A549 (cell line): ENCODE measurements at regions not wholly inside any gene's neighbourhood (a gene's known extent, or its start where the extent isn't known, plus 50 kb on each side); places are given as distances from the start of the nearest gene placed in this dataset.

Experiments
- ATAC-seq, 2 experiments: fragments of 200-7000 bp in 1 of 2; fragments of >200 bp in 1 of 2; cut with Nextera tagmentation in 1 of 2; cut with Tn5 transposase in 1 of 2; 3 replicates each; pipeline versions ENCODE4 v1.8.0 to v1.9.1; 2018 to 2020; ENCODE audit warnings: mild to moderate bottlenecking in 1 of 2, moderate library complexity in 1 of 2
- CTCF ChIA-PET: fragments of 300-600 bp; sonication (Branson Sonifier 250); formaldehyde crosslinking; extraction: SDS; loops from one replicate; lab custom pipeline; 2021; ENCODE audit warnings: antibody characterized with exemption, inconsistent platforms; lab: Yijun Ruan, JAX
- POLR2A ChIA-PET: fragments of 350-600 bp; formaldehyde crosslinking; extraction: SDS; loops from one replicate; lab custom pipeline; 2021; ENCODE audit warnings: antibody characterized with exemption, inconsistent platforms; lab: Yijun Ruan, JAX
- DNase-seq, 2 experiments: peaks; one replicate each; pipeline versions ENCODE4 v3.0.0 to v3.0.0-alpha.2; 2011 to 2016; ENCODE audit warnings: low read depth in 1 of 2, low spot score in 1 of 2
- FAIRE-seq: peaks from 2 replicates; lab custom pipeline; 2011; peaks lifted over from hg19 to GRCh38; lab: Jason Lieb, UNC
- H3K27ac ChIP-seq, 2 experiments: fragments of >200 bp; sonication (Bioruptor Twin); formaldehyde crosslinking; 3 replicates each; pipeline ENCODE4 v1.5.1; 2016 to 2017
- H3K4me1 ChIP-seq: fragments of >200 bp; sonication (Bioruptor Twin); formaldehyde crosslinking; 3 replicates; pipeline ENCODE4 v1.6.1; 2016
- H3K4me2 ChIP-seq: fragments of >200 bp; sonication (Bioruptor Twin); formaldehyde crosslinking; 3 replicates; pipeline ENCODE4 v1.6.1; 2016
- H3K4me3 ChIP-seq: fragments of >200 bp; sonication (Bioruptor Twin); formaldehyde crosslinking; 3 replicates; pipeline ENCODE4 v1.5.1; 2016
- H3K9me3 ChIP-seq: fragments of >200 bp; sonication (Bioruptor Twin); formaldehyde crosslinking; 3 replicates; pipeline ENCODE4 v1.6.1; 2016
- CBX2 ChIP-seq: fragments of 200-600 bp; sonication (generic); IDR thresholded peaks from 2 replicates; pipeline ENCODE4 v1.6.1; 2016; ENCODE audit warnings: low read depth, mild to moderate bottlenecking, borderline replicate concordance
- CBX8 ChIP-seq: fragments of 200-600 bp; sonication (generic); IDR thresholded peaks from 2 replicates; pipeline ENCODE4 v1.6.1; 2016
- CHD2 ChIP-seq: fragments of 150-350 bp; IDR thresholded peaks from 2 replicates; pipeline ENCODE4 v1.6.1; 2014; ENCODE audit warnings: low read length; ENCODE audit not compliant: partially characterized antibody
- CHD4 ChIP-seq: fragments of 200-600 bp; sonication (generic); IDR thresholded peaks from 2 replicates; pipeline ENCODE4 v1.6.1; 2016; ENCODE audit warnings: antibody characterized with exemption, mild to moderate bottlenecking, borderline replicate concordance
- EHF ChIP-seq: fragments of 250-450 bp; sonication (Bioruptor Pico); IDR thresholded peaks from 2 replicates; pipeline ENCODE4 v1.5.0; 2020; ENCODE audit warnings: mild to moderate bottlenecking
- EHMT2 ChIP-seq: fragments of 200-600 bp; sonication (generic); IDR thresholded peaks from 2 replicates; pipeline ENCODE4 v1.6.1; 2016; ENCODE audit warnings: antibody characterized with exemption, low read depth, mild to moderate bottlenecking, moderate library complexity
- EP300 ChIP-seq, 2 experiments: fragments of >200 bp; sonication (Bioruptor Twin); formaldehyde crosslinking; IDR thresholded peaks; 2 replicates in 1 of 2; 3 replicates in 1 of 2; pipeline ENCODE4 v1.6.1; 2016 to 2017
- ESRRA ChIP-seq: fragments of 150-350 bp; IDR thresholded peaks from 2 replicates; pipeline ENCODE4 v1.6.1; 2014; ENCODE audit warnings: mild to moderate bottlenecking, low read length, borderline replicate concordance
- FOXS1 ChIP-seq: fragments of 250-450 bp; sonication (Bioruptor Pico); IDR thresholded peaks from 2 replicates; pipeline ENCODE4 v1.5.0; 2020; ENCODE audit warnings: mild to moderate bottlenecking, moderate library complexity
- HOXB13 ChIP-seq: fragments of 250-450 bp; sonication (Bioruptor Pico); IDR thresholded peaks from 2 replicates; pipeline ENCODE4 v1.5.0; 2020; ENCODE audit warnings: low read depth, mild to moderate bottlenecking, moderate library complexity
- HOXB5 ChIP-seq: fragments of 250-450 bp; sonication (Bioruptor Pico); IDR thresholded peaks from 2 replicates; pipeline ENCODE4 v1.5.0; 2020; ENCODE audit warnings: mild to moderate bottlenecking, moderate library complexity
- KDM5A ChIP-seq: fragments of 200-600 bp; sonication (generic); IDR thresholded peaks from 2 replicates; pipeline ENCODE4 v1.6.1; 2016; ENCODE audit warnings: antibody characterized with exemption, mild to moderate bottlenecking
- MAZ ChIP-seq: fragments of 150-350 bp; IDR thresholded peaks from 2 replicates; pipeline ENCODE4 v1.6.1; 2014; ENCODE audit warnings: antibody characterized with exemption, low read depth, low read length, borderline replicate concordance
- NR3C1 ChIP-seq: fragments of >200 bp; sonication (Bioruptor Twin); formaldehyde crosslinking; IDR thresholded peaks from 3 replicates; pipeline ENCODE4 v1.6.1; 2017
- PHF8 ChIP-seq: fragments of 200-600 bp; sonication (generic); IDR thresholded peaks from 2 replicates; pipeline ENCODE4 v1.6.1; 2016; ENCODE audit warnings: low read depth, mild to moderate bottlenecking, antibody characterized with exemption, moderate library complexity, borderline replicate concordance
- POLR2A ChIP-seq: IDR thresholded peaks from 2 replicates; pipeline ENCODE4 v1.6.1; 2012; ENCODE audit warnings: mild to moderate bottlenecking, low read length
- RFX5 ChIP-seq: fragments of 450-650 bp; IDR thresholded peaks from 2 replicates; pipeline ENCODE4 v1.7.1; 2014; ENCODE audit warnings: antibody characterized with exemption, mild to moderate bottlenecking, moderate library complexity
- SREBF2 ChIP-seq: fragments of 450-650 bp; IDR thresholded peaks from 2 replicates; pipeline ENCODE4 v1.6.1; 2014; ENCODE audit warnings: mild to moderate bottlenecking, moderate library complexity
- TP53 ChIP-seq: fragments of 250-450 bp; sonication (Bioruptor Pico); IDR thresholded peaks from 2 replicates; pipeline ENCODE4 v1.5.0; 2021; ENCODE audit warnings: mild to moderate bottlenecking, moderate library complexity
- ZC3H11A ChIP-seq: fragments of 450-650 bp; IDR thresholded peaks from 2 replicates; pipeline ENCODE4 v1.6.1; 2014; ENCODE audit warnings: antibody characterized with exemption, mild to moderate bottlenecking
- ZNF302 ChIP-seq: fragments of 250-450 bp; sonication (Bioruptor Pico); IDR thresholded peaks from 2 replicates; pipeline ENCODE4 v1.9.0; 2021; ENCODE audit warnings: inconsistent platforms, mild to moderate bottlenecking, moderate library complexity
- WGBS: methylation state at CpG from one replicate; pipeline ENCODE4 v1.1.6; 2017; ENCODE audit errors: missing lambda C conversion rate; 5-methylcytosine and 5-hydroxymethylcytosine counted together
- TF ChIP-seq, protein P1 (sequence below): IDR thresholded peaks from 2 replicates; pipeline ENCODE4 v1.6.1; 2012
- TF ChIP-seq, protein P2 (sequence below): IDR thresholded peaks from 2 replicates; pipeline ENCODE4 v1.6.1; 2012
- TF ChIP-seq, protein P3 (sequence below): fragments of 250-450 bp; sonication (Bioruptor Pico); IDR thresholded peaks from 2 replicates; pipeline ENCODE4 v1.5.0; 2020; ENCODE audit warnings: low read depth, mild to moderate bottlenecking, moderate library complexity
- TF ChIP-seq, protein P4 (sequence below): IDR thresholded peaks from 2 replicates; pipeline ENCODE4 v1.6.1; 2012; ENCODE audit warnings: low read depth, borderline replicate concordance

DNA sequence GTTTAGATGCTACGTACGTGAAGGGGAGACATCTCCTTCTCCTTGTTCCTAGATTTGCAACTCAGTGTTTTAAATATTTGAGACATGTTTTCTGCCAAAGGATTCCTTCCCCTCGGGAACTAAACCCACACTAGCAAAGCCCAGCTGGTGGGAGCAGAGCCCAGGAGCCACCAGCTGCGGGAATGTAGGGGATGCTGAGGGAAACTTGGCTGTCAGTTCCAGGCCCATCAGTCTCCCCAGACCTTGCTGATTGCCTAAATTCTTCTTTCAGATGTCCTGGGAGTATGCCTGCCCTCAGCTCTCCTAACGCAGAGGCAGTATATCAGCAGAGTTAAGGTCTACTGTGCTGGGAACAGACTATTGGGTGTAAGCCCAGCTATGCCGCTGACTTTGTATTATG lies 630.0 kb upstream of the TENM3 start:
- DNase-seq (no peak), FAIRE-seq (no peak), ATAC-seq (no peak)
- Histone ChIP-seq H3K4me2 (no peak overlapping the region), H3K4me3 (no peak overlapping the region), H3K9me3 (no peaks in the 10 kb centered on the region), H3K27ac (no peak overlapping the region), H3K4me1 (no peaks in the 10 kb centered on the region)
- POLR2A ChIA-PET, result no interaction called here
- CTCF ChIA-PET, result no interaction called here
- TF ChIP-seq RFX5 (no peak), HOXB5 (CRISPR knock-in tag) (no peak), PHF8 (no peak), TP53 (CRISPR knock-in tag) (no peak), SREBF2 (no peak), EHMT2 (no peak), CBX8 (no peak), CBX2 (no peak), NR3C1 (no peak), ZNF302 (CRISPR knock-in tag) (no peak), ESRRA (no peak), KDM5A (no peak), POLR2A (no peak)
- TF ChIP-seq, protein P1, sequence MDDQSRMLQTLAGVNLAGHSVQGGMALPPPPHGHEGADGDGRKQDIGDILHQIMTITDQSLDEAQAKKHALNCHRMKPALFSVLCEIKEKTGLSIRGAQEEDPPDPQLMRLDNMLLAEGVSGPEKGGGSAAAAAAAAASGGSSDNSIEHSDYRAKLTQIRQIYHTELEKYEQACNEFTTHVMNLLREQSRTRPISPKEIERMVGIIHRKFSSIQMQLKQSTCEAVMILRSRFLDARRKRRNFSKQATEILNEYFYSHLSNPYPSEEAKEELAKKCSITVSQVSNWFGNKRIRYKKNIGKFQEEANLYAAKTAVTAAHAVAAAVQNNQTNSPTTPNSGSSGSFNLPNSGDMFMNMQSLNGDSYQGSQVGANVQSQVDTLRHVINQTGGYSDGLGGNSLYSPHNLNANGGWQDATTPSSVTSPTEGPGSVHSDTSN, result no peak
- TF ChIP-seq, protein P2, sequence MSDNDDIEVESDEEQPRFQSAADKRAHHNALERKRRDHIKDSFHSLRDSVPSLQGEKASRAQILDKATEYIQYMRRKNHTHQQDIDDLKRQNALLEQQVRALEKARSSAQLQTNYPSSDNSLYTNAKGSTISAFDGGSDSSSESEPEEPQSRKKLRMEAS, result no peak
- TF ChIP-seq, protein P3, sequence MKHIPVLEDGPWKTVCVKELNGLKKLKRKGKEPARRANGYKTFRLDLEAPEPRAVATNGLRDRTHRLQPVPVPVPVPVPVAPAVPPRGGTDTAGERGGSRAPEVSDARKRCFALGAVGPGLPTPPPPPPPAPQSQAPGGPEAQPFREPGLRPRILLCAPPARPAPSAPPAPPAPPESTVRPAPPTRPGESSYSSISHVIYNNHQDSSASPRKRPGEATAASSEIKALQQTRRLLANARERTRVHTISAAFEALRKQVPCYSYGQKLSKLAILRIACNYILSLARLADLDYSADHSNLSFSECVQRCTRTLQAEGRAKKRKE (CRISPR knock-in tag), result no peak
- 2% methylated on average over 5 of the region's 6 CpGs for WGBS

DNA sequence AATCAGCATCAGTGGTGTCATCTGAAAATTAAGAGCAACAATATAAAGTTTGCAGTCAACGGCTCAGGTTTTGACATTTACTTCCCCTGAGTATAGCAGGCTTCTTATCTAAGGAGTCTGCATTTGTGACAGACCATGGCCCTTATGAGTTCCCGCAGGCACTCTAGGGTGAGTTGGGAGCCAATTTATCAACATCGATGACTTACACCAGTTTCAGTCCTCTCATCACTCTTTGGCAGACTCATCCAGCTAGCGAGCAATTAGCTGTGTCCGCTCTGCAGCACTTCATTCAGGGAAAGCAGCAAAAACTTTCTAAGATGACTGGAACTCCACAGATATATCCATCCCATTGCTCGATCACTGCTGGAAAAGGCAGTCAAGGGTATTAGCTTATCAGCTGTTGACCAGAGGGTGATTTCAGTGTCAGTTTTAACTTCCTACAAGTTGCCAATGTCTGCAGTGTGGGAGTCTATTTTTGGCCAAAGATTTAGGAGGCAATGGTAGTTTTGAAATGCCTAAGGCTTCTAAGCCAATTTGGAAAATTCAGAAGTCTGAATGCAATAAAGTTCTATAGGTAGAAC lies 625.1 kb upstream of the TENM3 start:
- Histone ChIP-seq H3K4me3 (no peak overlapping the region), H3K4me1 (no peaks in the 10 kb centered on the region), H3K27ac (no peak overlapping the region), H3K4me2 (no peak overlapping the region), H3K9me3 (no peaks in the 10 kb centered on the region)
- no peak for DNase-seq
- ChIA-PET CTCF (no interaction called here), POLR2A (no interaction called here)
- no peak for ATAC-seq
- 20% methylated on average over 6 of the region's 6 CpGs for WGBS
- TF ChIP-seq MAZ (no peak), EP300 (IDR thresholded peaks at IDR 0.05) (no peak), SREBF2 (no peak), ZC3H11A (no peak), HOXB13 (no peak), PHF8 (no peak), EHF (CRISPR knock-in tag) (no peak), RFX5 (no peak), CHD4 (no peak), NR3C1 (no peak), FOXS1 (CRISPR knock-in tag) (no peak), CHD2 (no peak), EHMT2 (no peak)
- TF ChIP-seq, protein P4, sequence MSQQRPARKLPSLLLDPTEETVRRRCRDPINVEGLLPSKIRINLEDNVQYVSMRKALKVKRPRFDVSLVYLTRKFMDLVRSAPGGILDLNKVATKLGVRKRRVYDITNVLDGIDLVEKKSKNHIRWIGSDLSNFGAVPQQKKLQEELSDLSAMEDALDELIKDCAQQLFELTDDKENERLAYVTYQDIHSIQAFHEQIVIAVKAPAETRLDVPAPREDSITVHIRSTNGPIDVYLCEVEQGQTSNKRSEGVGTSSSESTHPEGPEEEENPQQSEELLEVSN, result no peak
- TF ChIP-seq, protein P1, result no peak
- FAIRE-seq, result no peak
